GM12878 (cell line): ENCODE measurements at regions not wholly inside any gene's neighbourhood (a gene's known extent, or its start where the extent isn't known, plus 50 kb on each side); places are given as distances from the start of the nearest gene placed in this dataset.

Experiments
- ATAC-seq: fragments of 200-7000 bp; cut with Tn5 transposase; 3 replicates; pipeline ENCODE4 v1.9.1; 2020; ENCODE audit warnings: mild to moderate bottlenecking, moderate library complexity
- BruUV-seq: library from RNA; stranded (reverse); fragments of 400-500 nt; replicated peaks from 2 replicates; lab custom pipeline; 2021; lab: Mats Ljungman, UMichigan
- CTCF ChIA-PET: fragments of 300-600 bp; sonication (Branson Sonifier 250); formaldehyde crosslinking; extraction: SDS; loops from one replicate; lab custom pipeline; 2021; ENCODE audit warnings: inconsistent platforms; lab: Yijun Ruan, JAX
- POLR2A ChIA-PET: fragments of 350-600 bp; formaldehyde crosslinking; extraction: SDS; loops from one replicate; lab custom pipeline; 2021; ENCODE audit warnings: inconsistent platforms; lab: Charles Lee
- RAD21 ChIA-PET: fragments of 300-600 bp; sonication (Branson Sonifier 250); formaldehyde crosslinking; loops from one replicate; lab custom pipeline; 2023; ENCODE audit warnings: antibody characterized with exemption; ENCODE audit not compliant: unreplicated experiment; lab: Charles Lee
- SMC1A ChIA-PET: fragments of 300-600 bp; sonication (Branson Sonifier 250); formaldehyde crosslinking; loops from one replicate; lab custom pipeline; 2023; ENCODE audit not compliant: unreplicated experiment, uncharacterized antibody; lab: Charles Lee
- DNase-seq: peaks from one replicate; pipeline ENCODE4 v3.0.0-alpha.2; 2011; ENCODE audit warnings: low read depth, low spot score
- FAIRE-seq: peaks from 3 replicates; lab custom pipeline; 2011; peaks lifted over from hg19 to GRCh38; lab: Jason Lieb, UNC
- H2AFZ ChIP-seq: 2 replicates; pipeline ENCODE4 v1.6.0; 2011; ENCODE audit warnings: low read depth, low read length, control low read depth; ENCODE audit not compliant: control insufficient read depth
- H3K27ac ChIP-seq: 2 replicates; pipeline ENCODE4 v1.5.1; 2011; ENCODE audit warnings: control low read depth; ENCODE audit not compliant: control insufficient read depth, insufficient read depth
- H3K27me3 ChIP-seq, 2 experiments: replicated peaks in 1 of 2; 2 replicates each; pipeline versions ENCODE4 v1.6.0 to v1.6.1; 2011; ENCODE audit warnings: low read length in 1 of 2; ENCODE audit not compliant: control insufficient read depth in 2 of 2, insufficient read depth in 2 of 2
- H3K36me3 ChIP-seq, 2 experiments: 2 replicates each; pipeline ENCODE4 v1.5.1; 2011; ENCODE audit warnings: low read length in 1 of 2; ENCODE audit not compliant: control insufficient read depth in 2 of 2, insufficient read depth in 2 of 2
- H3K4me1 ChIP-seq: 2 replicates; pipeline ENCODE4 v1.6.1; 2011; ENCODE audit warnings: mild to moderate bottlenecking, low read length, moderate library complexity, mixed read lengths; ENCODE audit not compliant: control insufficient read depth, insufficient read depth
- H3K4me2 ChIP-seq: 2 replicates; pipeline ENCODE4 v1.6.0; 2011; ENCODE audit warnings: control low read depth; ENCODE audit not compliant: control insufficient read depth, insufficient read depth
- H3K4me3 ChIP-seq: fragments of 200-600 bp; sonication (generic); 2 replicates; pipeline ENCODE4 v1.5.1; 2016
- H3K79me2 ChIP-seq: 2 replicates; pipeline ENCODE4 v1.6.0; 2011; ENCODE audit warnings: low read length; ENCODE audit not compliant: control insufficient read depth, insufficient read depth
- H3K9ac ChIP-seq: 2 replicates; pipeline ENCODE4 v1.8.0; 2011; ENCODE audit warnings: low read length, control low read depth, mixed read lengths; ENCODE audit not compliant: control insufficient read depth, insufficient read depth
- H3K9me3 ChIP-seq: replicated peaks from 3 replicates; pipeline ENCODE4 v1.5.1; 2011; ENCODE audit warnings: mild to moderate bottlenecking, low read length; ENCODE audit not compliant: control insufficient read depth, insufficient read depth
- H4K20me1 ChIP-seq: 2 replicates; pipeline ENCODE4 v1.6.0; 2011; ENCODE audit not compliant: control insufficient read depth, insufficient read depth
- BCL11A ChIP-seq: IDR thresholded peaks from 2 replicates; pipeline ENCODE4 v1.6.1; 2011; ENCODE audit warnings: low read depth, low read length
- CUX1 ChIP-seq: IDR thresholded peaks from 2 replicates; pipeline ENCODE4 v1.6.1; 2012; ENCODE audit warnings: improper control_type of control experiment, low read depth, low read length; ENCODE audit not compliant: insufficient replicate concordance
- DPF2 ChIP-seq: fragments of 450-650 bp; IDR thresholded peaks from 2 replicates; pipeline ENCODE4 v1.6.1; 2017; ENCODE audit warnings: mild to moderate bottlenecking
- KAT2A ChIP-seq: conservative IDR thresholded peaks from 2 replicates; pipeline ENCODE4 v1.6.1; 2011; ENCODE audit warnings: low read depth, low read length; ENCODE audit not compliant: control insufficient read depth
- LARP7 ChIP-seq: fragments of 450-650 bp; IDR thresholded peaks from 2 replicates; pipeline ENCODE4 v1.6.1; 2017; ENCODE audit warnings: mild to moderate bottlenecking
- NR2C2 ChIP-seq: IDR thresholded peaks from 2 replicates; pipeline ENCODE4 v1.6.1; 2011; ENCODE audit warnings: borderline replicate concordance, low read depth; ENCODE audit not compliant: control insufficient read depth, insufficient read length
- NR2F1 ChIP-seq: fragments of 450-650 bp; conservative IDR thresholded peaks from 2 replicates; pipeline ENCODE4 v1.6.1; 2017; ENCODE audit warnings: mild to moderate bottlenecking
- PAX5 ChIP-seq: IDR thresholded peaks from 2 replicates; pipeline ENCODE4 v1.6.1; 2011; ENCODE audit warnings: low read depth, low read length, borderline replicate concordance
- PKNOX1 ChIP-seq: fragments of 450-650 bp; IDR thresholded peaks from 2 replicates; pipeline ENCODE4 v1.6.1; 2016; ENCODE audit warnings: mild to moderate bottlenecking
- POLR2A ChIP-seq: IDR thresholded peaks from 2 replicates; pipeline ENCODE4 v1.6.1; 2011; ENCODE audit warnings: low read depth, mild to moderate bottlenecking, low read length
- POLR2AphosphoS5 ChIP-seq: IDR thresholded peaks from 2 replicates; pipeline ENCODE4 v1.6.1; 2011; ENCODE audit warnings: mild to moderate bottlenecking, low read length, inconsistent platforms
- SIX5 ChIP-seq: IDR thresholded peaks from 2 replicates; pipeline ENCODE4 v1.6.1; 2011; ENCODE audit warnings: mild to moderate bottlenecking, low read depth, low read length, moderate library complexity; ENCODE audit not compliant: severe bottlenecking
- ZSCAN29 ChIP-seq: fragments of 450-650 bp; IDR thresholded peaks from 2 replicates; pipeline ENCODE4 v1.6.1; 2017; ENCODE audit warnings: mild to moderate bottlenecking, moderate library complexity
- WGBS: methylation state at CpG from one replicate; pipeline ENCODE4 v1.1.6; 2016; ENCODE audit warnings: low lambda C conversion rate; ENCODE audit not compliant: insufficient replicate concordance, insufficient coverage; ENCODE audit errors: missing lambda C conversion rate; 5-methylcytosine and 5-hydroxymethylcytosine counted together
- in situ Hi-C: fragments of 300-500 bp; cut with MboI; formaldehyde crosslinking; loops from 9 replicates; pipeline ENCODE4 v1.14.3; 2018; ENCODE audit warnings: mixed read lengths
- intact Hi-C: fragments of 100-400 bp; cut with micrococcal nuclease; formaldehyde crosslinking; loops from one replicate; pipeline ENCODE4 v1.14.2; 2022; ENCODE audit not compliant: unreplicated experiment
- TF ChIP-seq, protein P1 (sequence below): IDR thresholded peaks from 2 replicates; pipeline ENCODE4 v1.6.1; 2012; ENCODE audit warnings: low read depth, low read length, improper control_type of control experiment

DNA sequence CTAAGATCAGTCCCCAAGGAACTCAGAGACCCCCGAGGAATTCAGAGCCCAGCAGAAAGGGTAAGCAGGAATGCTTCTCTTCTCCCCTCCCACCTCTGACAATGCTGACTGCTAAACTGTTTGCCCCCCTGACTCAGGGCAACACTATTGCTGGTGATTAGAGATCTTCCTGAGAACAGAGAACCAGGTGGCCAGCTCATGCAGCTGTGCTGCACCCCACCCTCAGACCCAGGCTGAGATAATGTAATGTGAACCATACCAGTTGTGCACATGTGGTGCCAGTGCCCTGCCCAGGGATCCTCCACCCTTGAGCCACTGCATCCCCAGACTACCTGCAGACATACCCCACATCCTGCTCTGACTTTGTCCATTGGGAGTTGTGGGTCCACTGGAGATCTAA, 139.1 kb upstream of the ARG1 start (continued):
- TF ChIP-seq CUX1 (no peak), NR2C2 (no peak), POLR2A (no peak)

- TF ChIP-seq PAX5 (no peak), DPF2 (no peak), BCL11A (no peak), POLR2AphosphoS5 (no peak), KAT2A (no peak), NR2F1 (no peak), PKNOX1 (no peak), ZSCAN29 (no peak), SIX5 (no peak), LARP7 (no peak)
- TF ChIP-seq, protein P1, sequence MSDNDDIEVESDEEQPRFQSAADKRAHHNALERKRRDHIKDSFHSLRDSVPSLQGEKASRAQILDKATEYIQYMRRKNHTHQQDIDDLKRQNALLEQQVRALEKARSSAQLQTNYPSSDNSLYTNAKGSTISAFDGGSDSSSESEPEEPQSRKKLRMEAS, result no peak
- POLR2A ChIA-PET, result no interaction called here
- H3K4me3 ChIP-seq, result no peak overlapping the region
- intact Hi-C loops (no loop called here), in situ Hi-C loops (no loop called here)
- FAIRE-seq, result no peak
- no peaks in the 10 kb centered on the region for H3K4me1 ChIP-seq
- CTCF ChIA-PET, result no interaction called here
- H3K9ac ChIP-seq, result no peak overlapping the region
- no peaks in the 10 kb centered on the region for H3K27me3 ChIP-seq
- SMC1A ChIA-PET, result no interaction called here
- H3K9me3 ChIP-seq, result no peaks in the 10 kb centered on the region
- RAD21 ChIA-PET, result no interaction called here
- H3K36me3 ChIP-seq, result no peaks in the 10 kb centered on the region
- H2AFZ ChIP-seq, result no peak overlapping the region
- no peaks in the 10 kb centered on the region for H3K79me2 ChIP-seq
- DNase-seq, result no peak
- H3K27ac ChIP-seq, result no peak overlapping the region
- no peaks in the 10 kb centered on the region for H4K20me1 ChIP-seq
- 0% methylated on average over 1 of the region's 1 CpG for WGBS
- no TSS peak for BruUV-seq
- no peak for ATAC-seq
- no peak overlapping the region for H3K4me2 ChIP-seq
These were observed 136.7 kb upstream of the ARG1 start for GRCh38 chr6:131436358-131436757.
